Naive B cell (primary cell): ENCODE measurements at regions not wholly inside any gene's neighbourhood (a gene's known extent, or its start where the extent isn't known, plus 50 kb on each side); places are given as distances from the start of the nearest gene placed in this dataset.
"Not testable (repeated sequence)": the region's sequence is repeated elsewhere in the genome, so short reads cannot be mapped to it uniquely, and the experiment has no call there.

ENCODE experiments used
- ATAC-seq, 2 donors: fragments of 150-1000 bp; cut with Tn5 transposase; 2 replicates each; pipeline ENCODE4 v1.10.0; 2021; ENCODE audit warnings: low read depth in 2 of 2, mild to moderate bottlenecking in 2 of 2, moderate library complexity in 2 of 2
- DNase-seq: peaks from one replicate; pipeline ENCODE4 v3.0.0; 2022
- H3K27ac Mint-ChIP-seq, 6 donors: one replicate each; pipeline ENCODE4 v1.8.0; 2020 to 2022; ENCODE audit warnings: mild to moderate bottlenecking in 6 of 6, mixed read lengths in 6 of 6, moderate library complexity in 5 of 6, inconsistent platforms in 2 of 6
- H3K27me3 Mint-ChIP-seq, 3 donors: one replicate each; pipeline ENCODE4 v1.8.0; 2021 to 2022; ENCODE audit warnings: mixed read lengths in 3 of 3, mild to moderate bottlenecking in 1 of 3
- H3K36me3 Mint-ChIP-seq, 2 donors: one replicate each; pipeline ENCODE4 v1.8.0; 2020 to 2022; ENCODE audit warnings: mixed read lengths in 2 of 2, inconsistent platforms in 1 of 2, mild to moderate bottlenecking in 1 of 2
- H3K4me1 Mint-ChIP-seq, 3 donors: one replicate each; pipeline ENCODE4 v1.8.0; 2020 to 2022; ENCODE audit warnings: mixed read lengths in 3 of 3, inconsistent platforms in 1 of 3, mild to moderate bottlenecking in 1 of 3, moderate library complexity in 1 of 3
- H3K4me3 Mint-ChIP-seq, 8 donors: one replicate each; pipeline ENCODE4 v1.8.0; 2020 to 2022; ENCODE audit warnings: mild to moderate bottlenecking in 8 of 8, mixed read lengths in 8 of 8, moderate library complexity in 8 of 8, inconsistent platforms in 2 of 8
- H3K9me3 Mint-ChIP-seq, 7 donors: one replicate each; pipeline ENCODE4 v1.8.0; 2020 to 2022; ENCODE audit warnings: mixed read lengths in 7 of 7, mild to moderate bottlenecking in 5 of 7, inconsistent platforms in 2 of 7, moderate library complexity in 1 of 7

DNA sequence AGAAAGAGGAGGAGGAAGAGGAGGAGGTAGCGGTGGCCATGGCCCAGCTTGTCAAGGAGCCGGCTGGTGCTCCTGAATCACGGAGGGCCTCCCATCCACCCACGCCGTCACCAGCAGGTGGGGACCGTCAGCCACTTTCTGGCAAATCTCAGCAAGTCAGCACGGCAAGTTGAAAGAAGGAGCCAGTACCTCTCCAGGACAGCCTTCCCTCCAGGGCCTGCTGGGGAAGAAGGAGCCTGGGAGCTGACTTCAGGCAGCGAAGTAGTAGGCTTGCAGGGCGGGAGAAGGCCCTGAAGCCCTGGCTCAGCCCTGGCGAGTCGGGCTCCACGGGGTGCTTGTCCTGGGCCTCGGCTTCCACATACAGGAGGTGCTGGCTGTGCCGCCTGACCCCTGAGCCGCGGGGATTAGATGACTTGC lies 99.2 kb upstream of the TRPM1 start:
- Mint-ChIP-seq H3K27me3 (peaks cover 0 to 14% (median 14%) of the 10 kb centered on the region in 3 donors), H3K4me3 (no peak overlapping the region), H3K36me3 (no peaks in the 10 kb centered on the region), H3K27ac (no peak overlapping the region), H3K4me1 (peaks cover 20 to 26% (median 22%) of the 10 kb centered on the region in 3 donors), H3K9me3 (no peaks in the 10 kb centered on the region)
- DNase-seq, result peak; percentile 42
- peak; percentile 50 to 74 for ATAC-seq

DNA sequence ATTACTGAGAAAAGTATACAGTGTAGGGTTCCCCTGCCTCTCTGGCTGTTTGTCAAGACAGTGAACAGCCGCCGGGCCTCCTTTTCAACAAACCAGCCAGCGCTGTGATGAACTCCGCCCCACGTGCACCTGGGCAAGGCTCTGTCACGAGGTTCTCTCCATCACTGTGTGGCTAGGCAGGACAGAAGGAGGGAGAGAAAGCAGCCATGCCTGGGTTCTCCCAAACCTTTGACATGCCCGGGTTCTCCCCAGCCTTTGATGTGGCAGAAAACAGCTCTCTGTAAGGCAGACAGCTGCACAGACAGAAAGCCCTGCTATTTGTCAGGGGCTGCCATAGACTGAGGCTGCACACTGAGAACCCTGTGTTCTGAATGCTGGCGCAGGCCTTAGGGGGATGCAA lies 101.4 kb upstream of the TRPM1 start:
- no peak for DNase-seq
- ATAC-seq, result no peak
- H3K9me3 Mint-ChIP-seq, result no peaks in the 10 kb centered on the region
- H3K27me3 Mint-ChIP-seq, result peaks cover 0 to 14% (median 14%) of the 10 kb centered on the region in 3 donors
- H3K27ac Mint-ChIP-seq, result no peak overlapping the region
- H3K4me1 Mint-ChIP-seq, result peaks cover 16 to 26% (median 19%) of the 10 kb centered on the region in 3 donors
- H3K4me3 Mint-ChIP-seq, result no peak overlapping the region
- no peaks in the 10 kb centered on the region for H3K36me3 Mint-ChIP-seq

DNA sequence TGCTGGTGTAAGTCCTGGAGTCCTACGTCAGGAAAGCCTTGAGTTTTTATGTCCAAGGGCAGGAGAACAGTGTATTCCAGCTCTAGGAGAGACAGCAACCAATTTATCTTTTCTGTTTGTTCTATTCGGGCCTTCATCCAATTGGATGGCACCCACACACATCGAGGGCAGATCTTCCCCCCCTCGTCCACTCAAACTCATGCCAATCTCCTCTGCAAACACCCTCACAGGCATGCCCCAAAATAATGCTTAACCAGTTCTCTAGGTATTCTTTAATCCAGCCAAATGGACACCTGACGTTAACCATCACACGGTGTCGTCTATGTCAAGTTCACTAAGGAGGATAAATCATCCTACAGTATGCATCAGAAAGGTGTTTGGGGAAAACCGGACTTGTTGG lies 102.5 kb upstream of the TRPM1 start:
- Mint-ChIP-seq H3K4me1 (peaks cover 5 to 16% (median 10%) of the 10 kb centered on the region in 3 donors), H3K27ac (peak overlapping the region in 1 of 6 donors; percentile 33)

DNA sequence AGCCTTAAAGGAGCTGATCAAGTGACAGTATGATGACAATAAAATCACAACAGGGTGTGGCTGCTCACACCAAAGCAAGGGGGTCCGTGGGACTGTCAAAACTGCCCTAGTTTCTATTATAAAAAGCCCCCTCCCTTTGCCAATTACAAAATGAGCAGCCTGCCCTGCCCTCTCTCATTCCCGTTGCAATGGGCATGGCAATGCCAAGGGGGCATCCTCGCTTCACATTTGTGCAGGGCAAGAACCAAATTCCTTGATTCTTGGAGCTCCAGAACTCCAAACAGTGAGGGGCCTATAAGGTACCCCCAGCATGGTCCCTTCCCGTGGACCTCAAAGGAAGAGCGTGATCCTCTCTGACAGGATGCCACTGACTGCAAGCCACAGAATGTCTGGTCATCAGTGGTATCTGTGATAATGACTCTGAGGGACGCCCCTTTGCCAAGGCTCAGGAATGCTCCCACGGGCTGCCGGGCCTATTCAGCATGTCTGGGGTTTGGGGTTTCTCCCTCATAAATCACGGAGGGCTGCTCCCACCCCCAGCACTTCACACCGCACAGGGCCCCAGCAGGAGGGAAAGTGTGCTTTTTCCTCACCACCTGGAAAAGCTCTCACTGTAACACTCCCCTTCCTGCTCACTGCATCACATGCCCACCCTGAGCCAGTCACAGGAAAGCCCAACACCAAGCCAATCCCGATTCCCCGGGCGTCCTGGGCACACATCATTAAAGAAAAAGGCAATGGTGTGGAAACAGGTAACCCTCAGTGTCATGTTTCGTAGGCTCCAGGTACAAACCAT lies 105.1 kb upstream of the TRPM1 start:
- peaks cover 0 to 9% (median 0%) of the 10 kb centered on the region in 3 donors for H3K27me3 Mint-ChIP-seq
- no peaks in the 10 kb centered on the region for H3K9me3 Mint-ChIP-seq
- H3K36me3 Mint-ChIP-seq, result no peaks in the 10 kb centered on the region
- H3K4me3 Mint-ChIP-seq, result no peak overlapping the region
- DNase-seq (no peak), ATAC-seq (no peak)
- peak overlapping the region in 1 of 6 donors; percentile 32 for H3K27ac Mint-ChIP-seq
- no peaks in the 10 kb centered on the region for H3K4me1 Mint-ChIP-seq

More for the DNA sequence above, 102.5 kb upstream of the TRPM1 start:
- no peak for ATAC-seq
- Mint-ChIP-seq H3K27me3 (peaks cover 0 to 10% (median 3%) of the 10 kb centered on the region in 3 donors), H3K36me3 (no peaks in the 10 kb centered on the region), H3K9me3 (no peaks in the 10 kb centered on the region), H3K4me3 (no peak overlapping the region)
- DNase-seq, result no peak

DNA sequence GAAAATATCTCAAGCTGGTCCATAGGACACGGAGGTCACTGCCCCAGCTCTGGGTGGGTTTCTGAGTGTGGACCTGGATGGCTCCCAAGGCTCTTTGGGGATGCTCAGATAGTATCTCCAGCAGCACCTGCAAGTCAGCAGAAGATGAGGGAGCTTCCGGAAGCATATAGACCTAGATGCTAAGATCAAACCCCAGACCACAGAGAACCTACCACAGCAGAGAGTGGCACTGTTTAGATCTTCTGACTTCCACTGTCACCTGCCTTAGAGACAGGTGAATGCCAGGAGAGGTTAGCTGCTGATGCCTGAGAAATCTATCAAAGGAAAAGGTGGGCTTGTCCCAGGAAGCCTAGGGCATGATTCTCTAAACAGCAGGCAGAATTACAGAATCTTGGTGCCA lies 105.7 kb upstream of the TRPM1 start:
- no peak for DNase-seq
- no peak for ATAC-seq
- peaks cover 0 to 9% (median 0%) of the 10 kb centered on the region in 3 donors for H3K27me3 Mint-ChIP-seq
- no peaks in the 10 kb centered on the region for H3K9me3 Mint-ChIP-seq
- H3K27ac Mint-ChIP-seq, result peak overlapping the region in 1 of 6 donors; percentile 23
- peaks cover 0 to 6% (median 5%) of the 10 kb centered on the region in 3 donors for H3K4me1 Mint-ChIP-seq
- no peaks in the 10 kb centered on the region for H3K36me3 Mint-ChIP-seq
- H3K4me3 Mint-ChIP-seq, result no peak overlapping the region

DNA sequence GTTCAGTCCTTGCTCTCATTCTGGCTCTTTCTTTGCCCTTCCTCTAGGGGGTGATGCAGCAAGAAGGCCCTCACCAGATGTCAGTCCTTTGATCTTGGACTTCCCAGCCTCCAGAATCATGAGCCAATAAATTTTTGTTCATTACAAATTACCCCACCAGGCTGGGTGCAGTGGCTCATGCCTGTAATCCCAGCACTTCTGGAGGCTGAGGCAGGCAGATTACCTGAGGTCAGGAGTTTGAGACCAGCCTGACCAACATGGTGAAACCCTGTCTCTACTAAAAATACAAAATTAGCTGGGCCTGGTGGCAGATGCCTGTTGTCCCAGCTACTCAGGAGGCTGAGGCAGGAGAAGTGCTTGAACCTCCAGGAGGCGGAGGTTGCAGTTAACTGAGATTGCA lies 106.3 kb upstream of the TRPM1 start:
- not testable (repeated sequence) for H3K4me3 Mint-ChIP-seq, ATAC-seq, DNase-seq, H3K9me3 Mint-ChIP-seq, H3K36me3 Mint-ChIP-seq, H3K4me1 Mint-ChIP-seq, H3K27ac Mint-ChIP-seq, H3K27me3 Mint-ChIP-seq

DNA sequence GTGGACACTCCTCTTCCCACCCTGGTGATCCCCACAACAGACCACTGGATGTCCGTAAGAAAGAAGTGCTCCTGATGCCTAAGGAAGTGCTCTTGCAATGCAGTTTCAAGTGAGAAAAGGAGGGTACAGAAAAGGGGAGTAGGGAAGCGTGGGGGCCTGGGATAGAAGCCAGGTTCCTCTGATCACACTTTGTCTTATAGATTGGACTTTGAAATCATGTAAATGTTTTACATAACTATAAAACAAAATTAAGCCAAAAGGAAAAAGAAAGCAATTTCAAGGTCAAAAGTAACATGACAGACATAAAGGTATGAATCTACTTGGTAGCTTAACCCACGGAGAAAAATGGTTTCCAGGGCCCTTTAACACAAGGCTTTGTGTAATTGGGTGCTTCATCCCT lies 107.3 kb upstream of the TRPM1 start:
- Mint-ChIP-seq H3K36me3 (no peaks in the 10 kb centered on the region), H3K4me3 (no peak overlapping the region)
- no peak for ATAC-seq

DNA sequence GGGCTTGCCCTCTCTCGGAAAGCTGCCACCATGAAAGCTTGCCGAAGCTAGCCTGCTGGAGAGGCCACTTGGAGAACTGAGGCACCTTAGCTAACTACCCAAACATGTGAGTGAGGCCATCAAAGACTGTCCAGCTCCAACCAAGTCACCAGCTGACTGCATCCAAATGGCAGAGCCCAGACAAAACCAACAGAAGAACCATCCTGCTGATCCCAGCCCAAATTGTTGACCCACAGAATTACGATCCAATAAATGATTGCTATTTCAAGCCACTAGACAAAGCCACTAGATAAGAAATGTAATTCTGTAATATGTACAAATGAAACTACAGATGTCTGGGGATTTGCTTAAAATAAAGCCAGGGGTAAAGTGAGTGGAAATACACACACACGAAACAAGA lies 109.8 kb upstream of the TRPM1 start:
- Mint-ChIP-seq H3K27ac (peak overlapping the region in 3 of 6 donors; percentile 12 to 72 (median 34)), H3K4me3 (peak overlapping the region in 1 of 8 donors; percentile 64), H3K36me3 (no peaks in the 10 kb centered on the region), H3K4me1 (peaks cover 9 to 18% (median 12%) of the 10 kb centered on the region in 3 donors), H3K9me3 (no peaks in the 10 kb centered on the region), H3K27me3 (no peaks in the 10 kb centered on the region)
- ATAC-seq, result no peak
- no peak for DNase-seq

More for the DNA sequence above, 107.3 kb upstream of the TRPM1 start:
- H3K4me1 Mint-ChIP-seq, result peaks cover 0 to 7% (median 5%) of the 10 kb centered on the region in 3 donors
- peaks cover 0 to 6% (median 0%) of the 10 kb centered on the region in 3 donors for H3K27me3 Mint-ChIP-seq
- H3K9me3 Mint-ChIP-seq, result no peaks in the 10 kb centered on the region
- no peak overlapping the region for H3K27ac Mint-ChIP-seq
- DNase-seq, result no peak

DNA sequence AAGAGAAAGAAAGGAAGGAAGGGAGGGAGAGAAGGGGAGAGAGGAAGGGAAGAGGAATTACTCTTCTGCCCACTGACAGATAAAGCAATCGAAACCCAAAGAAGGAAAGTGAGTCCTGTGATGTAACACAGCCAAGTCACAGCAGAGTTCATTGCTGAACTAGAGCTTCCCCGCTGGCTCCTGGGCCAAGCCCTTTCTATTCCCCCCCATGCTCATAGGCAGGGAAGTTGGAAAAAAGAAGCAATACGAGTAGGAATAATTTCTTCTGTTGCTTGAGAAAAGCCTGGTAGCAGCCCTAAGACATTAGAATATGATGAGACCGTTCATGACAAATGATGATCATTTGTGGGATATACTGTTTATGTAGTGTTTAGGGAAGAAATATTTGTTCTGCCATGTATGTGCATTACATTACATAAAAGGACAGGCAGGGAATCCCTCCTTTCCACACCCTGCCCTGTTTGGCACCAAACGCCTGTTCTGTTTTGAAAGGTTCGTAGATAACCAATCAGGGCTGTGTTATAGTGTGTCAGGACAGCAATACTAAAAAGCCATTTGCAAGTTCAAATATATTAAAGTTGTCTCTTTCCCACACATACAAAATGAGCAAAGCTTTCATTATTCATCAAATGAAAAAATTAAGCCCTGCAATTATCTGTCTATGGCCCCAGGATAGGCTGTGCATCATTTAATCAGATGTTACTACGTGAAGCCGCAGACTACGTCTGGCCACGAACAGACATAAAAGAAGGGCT lies 111.0 kb upstream of the TRPM1 start:
- H3K36me3 Mint-ChIP-seq, result no peaks in the 10 kb centered on the region
- H3K9me3 Mint-ChIP-seq, result no peaks in the 10 kb centered on the region
- peak overlapping the region in 1 of 8 donors; percentile 64 for H3K4me3 Mint-ChIP-seq
- peak overlapping the region in 1 of 6 donors; percentile 34 for H3K27ac Mint-ChIP-seq
- ATAC-seq, result no peak
- no peak for DNase-seq
- H3K27me3 Mint-ChIP-seq, result no peaks in the 10 kb centered on the region
- peaks cover 17 to 29% (median 21%) of the 10 kb centered on the region in 3 donors for H3K4me1 Mint-ChIP-seq

DNA sequence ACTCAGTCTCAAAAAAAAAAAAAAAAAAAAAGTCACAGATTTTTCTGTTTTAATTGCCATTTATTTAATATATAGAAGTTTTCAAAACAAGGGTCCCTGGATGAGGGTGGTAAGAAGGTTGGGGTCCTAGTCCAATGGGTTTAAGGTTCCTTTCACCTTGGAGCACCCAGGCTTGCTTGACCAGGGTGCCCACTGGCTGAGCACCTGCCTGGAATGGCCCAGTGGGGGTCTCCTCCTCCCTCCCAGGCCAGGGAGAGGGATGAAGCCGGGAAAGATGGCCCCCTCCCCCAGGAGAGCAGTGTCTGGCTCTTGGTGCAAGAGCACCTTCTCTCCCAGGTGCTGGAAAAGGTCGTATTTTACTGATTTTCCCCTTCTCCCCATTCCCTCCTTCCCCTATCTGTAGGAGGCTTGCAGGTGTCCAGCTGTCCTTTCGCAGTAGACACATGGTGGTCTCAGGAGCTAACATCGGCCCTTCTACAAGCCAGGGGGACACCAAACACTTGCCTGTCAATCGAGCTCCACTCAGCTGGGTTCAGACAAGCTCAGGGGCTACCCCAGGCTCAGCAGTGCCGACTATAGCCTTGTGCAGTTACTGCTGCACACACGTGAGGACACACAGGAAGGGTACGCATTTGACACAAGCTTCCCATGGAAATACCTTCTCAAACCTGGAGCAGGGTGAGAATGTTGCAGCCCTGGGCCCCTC lies 112.3 kb upstream of the KLF13 start:
- H3K27me3 Mint-ChIP-seq, result no peaks in the 10 kb centered on the region
- H3K4me1 Mint-ChIP-seq, result peaks cover 22 to 40% (median 31%) of the 10 kb centered on the region in 3 donors
- H3K4me3 Mint-ChIP-seq, result peak overlapping the region; percentile 35 to 90 (median 75)
- H3K9me3 Mint-ChIP-seq, result no peaks in the 10 kb centered on the region
- DNase-seq, result no peak
- H3K27ac Mint-ChIP-seq, result peak overlapping the region in 2 of 6 donors; percentile 86 to 88
- ATAC-seq, result no peak
- no peaks in the 10 kb centered on the region for H3K36me3 Mint-ChIP-seq

DNA sequence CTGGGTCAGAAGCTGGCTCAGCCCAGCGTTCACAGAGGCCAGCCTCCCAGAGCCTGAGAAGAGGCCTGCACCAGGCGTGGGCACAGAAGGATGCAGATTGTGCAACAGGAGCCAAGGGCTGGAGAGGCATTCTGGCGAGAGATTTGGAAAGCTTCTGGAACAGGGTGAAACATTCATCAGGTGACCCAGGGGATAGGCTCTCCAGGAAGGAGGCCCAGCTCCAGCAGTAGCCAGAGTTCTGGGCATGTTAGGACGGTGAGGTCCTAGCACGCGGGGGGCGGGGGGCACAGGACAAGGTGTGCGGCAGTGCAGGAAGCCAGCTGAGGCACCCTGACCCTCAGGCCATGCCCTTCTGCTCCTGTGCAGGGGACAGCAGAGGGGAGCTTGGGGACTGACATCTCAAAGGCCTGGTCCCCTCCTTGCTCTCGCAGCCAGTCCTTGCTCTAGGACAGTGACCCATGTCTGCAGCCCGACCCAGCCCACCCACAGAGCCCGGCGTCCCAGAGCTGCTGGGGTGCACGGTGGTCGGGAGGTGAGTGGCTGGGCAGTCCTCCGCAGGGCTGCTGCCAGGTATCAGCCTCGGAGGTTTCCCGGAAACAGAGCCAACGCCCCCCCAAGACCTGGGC lies 111.7 kb upstream of the KLF13 start:
- ATAC-seq (no peak), DNase-seq (no peak)
- no peaks in the 10 kb centered on the region for H3K9me3 Mint-ChIP-seq
- peaks cover 22 to 40% (median 31%) of the 10 kb centered on the region in 3 donors for H3K4me1 Mint-ChIP-seq
- H3K4me3 Mint-ChIP-seq, result peak overlapping the region; percentile 67 to 90 (median 79)
- H3K27ac Mint-ChIP-seq, result peak overlapping the region in 4 of 6 donors; percentile 86 to 89 (median 88)
- H3K36me3 Mint-ChIP-seq, result no peaks in the 10 kb centered on the region
- H3K27me3 Mint-ChIP-seq, result no peaks in the 10 kb centered on the region

DNA sequence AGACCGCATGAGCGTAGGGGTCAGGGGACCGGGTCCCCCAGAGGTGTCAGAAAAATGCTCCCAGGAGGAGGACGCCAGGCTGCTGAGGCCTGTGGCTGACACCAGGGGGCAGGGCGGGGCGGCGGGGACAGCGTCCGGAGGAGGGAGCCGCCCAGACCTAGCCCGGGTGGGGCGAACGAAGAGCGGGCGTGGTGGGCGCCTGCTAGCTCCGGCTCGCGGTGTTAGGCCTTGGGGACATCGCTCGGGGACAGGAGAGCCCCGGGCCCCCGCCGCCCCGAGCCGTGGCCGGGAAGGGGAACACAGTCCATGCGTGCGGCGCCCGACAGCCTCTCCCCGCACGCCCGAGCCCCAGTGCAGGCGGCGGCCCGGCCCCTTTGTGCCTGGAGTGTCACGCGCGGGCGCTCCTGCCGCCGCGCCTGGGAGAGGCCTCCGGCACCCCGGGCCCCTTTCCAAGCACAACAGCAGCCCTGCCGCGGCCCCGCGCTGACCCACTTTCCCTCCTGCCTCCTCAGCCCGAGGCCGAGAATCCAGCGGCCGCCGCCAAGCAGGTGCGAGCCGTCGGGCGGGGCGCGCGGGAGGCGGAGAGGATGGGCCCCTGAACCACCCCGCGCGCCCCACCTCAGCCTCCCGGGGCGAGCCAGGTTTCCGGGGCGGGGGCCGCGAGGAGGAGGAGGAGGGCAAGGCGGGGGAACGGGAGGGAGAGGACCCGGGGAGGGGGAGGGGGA lies 111.0 kb upstream of the KLF13 start:
- Mint-ChIP-seq H3K27me3 (no peaks in the 10 kb centered on the region), H3K4me1 (peaks cover 22 to 40% (median 31%) of the 10 kb centered on the region in 3 donors), H3K27ac (peak overlapping the region in 3 of 6 donors; percentile 86 to 89 (median 88)), H3K4me3 (peak overlapping the region; percentile 67 to 87 (median 81)), H3K9me3 (no peaks in the 10 kb centered on the region), H3K36me3 (no peaks in the 10 kb centered on the region)
- ATAC-seq, result peak; percentile 82 to 84
- DNase-seq, result peak; percentile 80
